ENCODE measurements at regions not wholly inside any gene's neighbourhood (a gene's known extent, or its start where the extent isn't known, plus 50 kb on each side); places are given as distances from the start of the nearest gene placed in this dataset.

GRCh38 chr1:113281550-113281949 lies 108.8 kb upstream of the MAGI3 start:
- TF ChIP-seq MYC (IDR thresholded peaks at IDR 0.05; ENCODE audit: low read depth, low read length), result no peak
- no peak for TF ChIP-seq MAX (IDR thresholded peaks at IDR 0.05; ENCODE audit: low read depth, low read length)
- no peak for TF ChIP-seq CTCF (IDR thresholded peaks at IDR 0.05; ENCODE audit: low read depth, low read length)
- no peak for TF ChIP-seq POLR2A (IDR thresholded peaks at IDR 0.05; ENCODE audit: extremely low read depth, insufficient read length)
- no peak for DNase-seq (ENCODE audit: low read depth)
- no peak overlapping the region for H3K4me3 ChIP-seq (ENCODE audit: low read depth, low read length)

GRCh38 chr1:113282008-113282892 lies 108.1 kb upstream of the MAGI3 start:
- DNase-seq (ENCODE audit: low read depth), result no peak
- no peak overlapping the region for H3K4me3 ChIP-seq (ENCODE audit: low read depth, low read length)
- TF ChIP-seq MYC (IDR thresholded peaks at IDR 0.05; ENCODE audit: low read depth, low read length) (no peak), POLR2A (IDR thresholded peaks at IDR 0.05; ENCODE audit: extremely low read depth, insufficient read length) (no peak), MAX (IDR thresholded peaks at IDR 0.05; ENCODE audit: low read depth, low read length) (no peak)

GRCh38 chr1:113282893-113283285 lies 107.4 kb upstream of the MAGI3 start:
- DNase-seq (ENCODE audit: low read depth), result no peak
- TF ChIP-seq MAX (IDR thresholded peaks at IDR 0.05; ENCODE audit: low read depth, low read length) (no peak), MYC (IDR thresholded peaks at IDR 0.05; ENCODE audit: low read depth, low read length) (no peak), POLR2A (IDR thresholded peaks at IDR 0.05; ENCODE audit: extremely low read depth, insufficient read length) (no peak), CTCF (IDR thresholded peaks at IDR 0.05; ENCODE audit: low read depth, low read length) (no peak)
- H3K4me3 ChIP-seq (ENCODE audit: low read depth, low read length), result no peak overlapping the region

- no peak for DNase-seq (ENCODE audit: low read depth)
Observed at GRCh38 chr1:113283914-113284313, 106.4 kb upstream of the MAGI3 start.

GRCh38 chr1:113286156-113286555 lies 104.2 kb upstream of the MAGI3 start:
- DNase-seq (ENCODE audit: low read depth), result no peak
- no peak for TF ChIP-seq MAX (IDR thresholded peaks at IDR 0.05; ENCODE audit: low read depth, low read length)
- no peak overlapping the region for H3K4me3 ChIP-seq (ENCODE audit: low read depth, low read length)

More at GRCh38 chr1:113283914-113284313, 106.4 kb upstream of the MAGI3 start:
- H3K4me3 ChIP-seq (ENCODE audit: low read depth, low read length), result no peak overlapping the region
- TF ChIP-seq POLR2A (IDR thresholded peaks at IDR 0.05; ENCODE audit: extremely low read depth, insufficient read length), result no peak
- no peak for TF ChIP-seq CTCF (IDR thresholded peaks at IDR 0.05; ENCODE audit: low read depth, low read length)

GRCh38 chr1:113291777-113292602 lies 98.3 kb upstream of the MAGI3 start:
- no peak overlapping the region for H3K4me3 ChIP-seq (ENCODE audit: low read depth, low read length)
- DNase-seq (ENCODE audit: low read depth), result no peak
- no peak for TF ChIP-seq CTCF (IDR thresholded peaks at IDR 0.05; ENCODE audit: low read depth, low read length)
- TF ChIP-seq MYC (IDR thresholded peaks at IDR 0.05; ENCODE audit: low read depth, low read length), result no peak
- no peak for TF ChIP-seq MAX (IDR thresholded peaks at IDR 0.05; ENCODE audit: low read depth, low read length)
- TF ChIP-seq POLR2A (IDR thresholded peaks at IDR 0.05; ENCODE audit: extremely low read depth, insufficient read length), result no peak

Measured in NB4 (cell line).